ENCODE measurements at regions not wholly inside any gene's neighbourhood (a gene's known extent, or its start where the extent isn't known, plus 50 kb on each side); places are given as distances from the start of the nearest gene placed in this dataset.
"Not testable (repeated sequence)": the region's sequence is repeated elsewhere in the genome, so short reads cannot be mapped to it uniquely, and the experiment has no call there.

GRCh38 chr7:92909686-92910475, 73.5 kb upstream of the CDK6 start:
- DNase-seq, result no peak

- DNase-seq, result no peak
These were observed 68.1 kb upstream of the CDK6 start for GRCh38 chr7:92904244-92905131.

GRCh38 chr7:92898798-92899197, 62.4 kb upstream of the CDK6 start:
- no peak for DNase-seq

- DNase-seq, result not testable (repeated sequence)
These were observed 58.5 kb upstream of the CDK6 start for GRCh38 chr7:92894857-92895256.

GRCh38 chr7:92889081-92889480, 52.7 kb upstream of the CDK6 start:
- DNase-seq, result no peak
